Activated B cell treated with CpG ODN at 0.5 μM for 24 hours (primary cell): ENCODE measurements at regions not wholly inside any gene's neighbourhood (a gene's known extent, or its start where the extent isn't known, plus 50 kb on each side); places are given as distances from the start of the nearest gene placed in this dataset.

Experiments used
- ATAC-seq: fragments of 200-7000 bp; cut with Tn5 transposase; one replicate; pipeline ENCODE4 v1.10.0; 2021; ENCODE audit warnings: low read depth, mild to moderate bottlenecking, moderate library complexity
- CTCF ChIA-PET: fragments of 350-600 bp; sonication (Branson Sonifier 250); formaldehyde crosslinking; loops from one replicate; lab custom pipeline; 2021; ENCODE audit warnings: antibody characterized with exemption; lab: Charles Lee
- POLR2A ChIA-PET: fragments of 350-600 bp; sonication (Branson Sonifier 250); formaldehyde crosslinking; loops from one replicate; lab custom pipeline; 2021; ENCODE audit warnings: antibody characterized with exemption; lab: Charles Lee
- DNase-seq: peaks from one replicate; pipeline ENCODE4 v3.0.0; 2022
- H3K27ac Mint-ChIP-seq: one replicate; pipeline ENCODE4 v1.8.0; 2020; ENCODE audit warnings: mixed read lengths
- H3K27me3 Mint-ChIP-seq: one replicate; pipeline ENCODE4 v1.8.0; 2021; ENCODE audit warnings: mixed read lengths
- H3K36me3 Mint-ChIP-seq: one replicate; pipeline ENCODE4 v1.8.0; 2021; ENCODE audit warnings: low read depth, mixed read lengths
- H3K4me1 Mint-ChIP-seq: one replicate; pipeline ENCODE4 v1.8.0; 2021; ENCODE audit warnings: mixed read lengths
- H3K4me3 Mint-ChIP-seq: one replicate; pipeline ENCODE4 v1.8.0; 2020; ENCODE audit warnings: mild to moderate bottlenecking, mixed read lengths
- H3K9me3 Mint-ChIP-seq: one replicate; pipeline ENCODE4 v1.8.0; 2020; ENCODE audit warnings: mixed read lengths
- CTCF ChIP-seq: fragments of 200-600 bp; IDR thresholded peaks from one replicate; pipeline ENCODE4 v1.8.0; 2022; ENCODE audit warnings: antibody characterized with exemption, mild to moderate bottlenecking
- intact Hi-C: fragments of 100-400 bp; cut with micrococcal nuclease; formaldehyde crosslinking; loops from one replicate; pipeline ENCODE4 v1.15.1; 2024

GRCh38 chr2:167862782-167863181 lies 384.6 kb downstream of the STK39 start:
- H3K27me3 Mint-ChIP-seq = no peaks in the 10 kb centered on the region
- no peak for TF ChIP-seq CTCF
- ATAC-seq (no peak), DNase-seq (no peak)
- intact Hi-C loops = no loop called here
- ChIA-PET POLR2A (no interaction called here), CTCF (no interaction called here)
- H3K36me3 Mint-ChIP-seq = no peaks in the 10 kb centered on the region
- no peaks in the 10 kb centered on the region for H3K4me1 Mint-ChIP-seq
- no peaks in the 10 kb centered on the region for H3K9me3 Mint-ChIP-seq
- no peak overlapping the region for H3K4me3 Mint-ChIP-seq
- no peak overlapping the region for H3K27ac Mint-ChIP-seq

GRCh38 chr2:167862296-167862695 lies 385.1 kb downstream of the STK39 start:
- Mint-ChIP-seq H3K27ac (no peak overlapping the region), H3K27me3 (no peaks in the 10 kb centered on the region), H3K36me3 (no peaks in the 10 kb centered on the region), H3K4me1 (no peaks in the 10 kb centered on the region), H3K9me3 (no peaks in the 10 kb centered on the region), H3K4me3 (no peak overlapping the region)
- ChIA-PET POLR2A (no interaction called here), CTCF (no interaction called here)
- intact Hi-C loops = no loop called here
- ATAC-seq = no peak
- DNase-seq = no peak
- no peak for TF ChIP-seq CTCF

- CTCF ChIA-PET = no interaction called here
- Mint-ChIP-seq H3K27ac (no peak overlapping the region), H3K4me1 (no peaks in the 10 kb centered on the region), H3K4me3 (no peak overlapping the region), H3K9me3 (no peaks in the 10 kb centered on the region), H3K36me3 (no peaks in the 10 kb centered on the region), H3K27me3 (no peaks in the 10 kb centered on the region)
- no peak for TF ChIP-seq CTCF
- intact Hi-C loops = no loop called here
- POLR2A ChIA-PET = no interaction called here
- ATAC-seq (no peak), DNase-seq (no peak)
Observed at GRCh38 chr2:167861574-167862193, 385.7 kb downstream of the STK39 start.

GRCh38 chr2:167860082-167860481 lies 387.3 kb downstream of the STK39 start:
- intact Hi-C loops = no loop called here
- Mint-ChIP-seq H3K36me3 (no peaks in the 10 kb centered on the region), H3K4me1 (no peaks in the 10 kb centered on the region), H3K9me3 (no peaks in the 10 kb centered on the region), H3K4me3 (no peak overlapping the region), H3K27ac (no peak overlapping the region), H3K27me3 (no peaks in the 10 kb centered on the region)
- POLR2A ChIA-PET = no interaction called here
- DNase-seq (no peak), ATAC-seq (no peak)
- CTCF ChIA-PET = no interaction called here
- no peak for TF ChIP-seq CTCF

GRCh38 chr2:167859676-167860075 lies 387.7 kb downstream of the STK39 start:
- no peaks in the 10 kb centered on the region for H3K4me1 Mint-ChIP-seq
- TF ChIP-seq CTCF = no peak
- H3K4me3 Mint-ChIP-seq = no peak overlapping the region
- ATAC-seq (no peak), DNase-seq (no peak)
- ChIA-PET CTCF (no interaction called here), POLR2A (no interaction called here)
- no peak overlapping the region for H3K27ac Mint-ChIP-seq
- H3K27me3 Mint-ChIP-seq = no peaks in the 10 kb centered on the region
- H3K9me3 Mint-ChIP-seq = no peaks in the 10 kb centered on the region
- intact Hi-C loops = no loop called here
- no peaks in the 10 kb centered on the region for H3K36me3 Mint-ChIP-seq
